Neural progenitor cell (in vitro differentiated cells): ENCODE measurements at regions not wholly inside any gene's neighbourhood (a gene's known extent, or its start where the extent isn't known, plus 50 kb on each side); places are given as distances from the start of the nearest gene placed in this dataset.

ENCODE experiments used
- DNase-seq: peaks from one replicate; pipeline ENCODE4 v3.0.0-alpha.2; 2016; ENCODE audit warnings: low spot score
- H2AFZ ChIP-seq: fragments of 200-600 bp; sonication (generic); replicated peaks from 2 replicates; pipeline ENCODE4 v1.6.1; 2016; ENCODE audit warnings: antibody characterized with exemption
- H3F3A ChIP-seq: fragments of 200-600 bp; sonication (generic); 2 replicates; pipeline ENCODE4 v1.6.1; 2016; ENCODE audit warnings: antibody characterized with exemption, low read depth
- H3K27ac ChIP-seq: fragments of 200-600 bp; sonication (generic); 2 replicates; pipeline ENCODE4 v1.5.1; 2016; ENCODE audit warnings: mild to moderate bottlenecking
- H3K27me3 ChIP-seq: fragments of 200-600 bp; sonication (generic); 2 replicates; pipeline ENCODE4 v1.6.1; 2016; ENCODE audit warnings: mild to moderate bottlenecking, moderate library complexity
- H3K36me3 ChIP-seq: fragments of 200-600 bp; sonication (generic); 2 replicates; pipeline ENCODE4 v1.5.1; 2016
- H3K4me1 ChIP-seq: fragments of 200-600 bp; sonication (generic); 2 replicates; pipeline ENCODE4 v1.6.1; 2016; ENCODE audit warnings: mixed run types
- H3K4me2 ChIP-seq: fragments of 200-600 bp; sonication (generic); 2 replicates; pipeline ENCODE4 v1.6.1; 2016
- H3K4me3 ChIP-seq: fragments of 200-600 bp; sonication (generic); 2 replicates; pipeline ENCODE4 v1.5.1; 2016
- H3K79me2 ChIP-seq: fragments of 200-600 bp; sonication (generic); 2 replicates; pipeline ENCODE4 v1.6.1; 2016; ENCODE audit warnings: low read depth
- H3K9ac ChIP-seq: fragments of 200-600 bp; sonication (generic); 2 replicates; pipeline ENCODE4 v1.6.1; 2016
- H3K9me3 ChIP-seq: fragments of 200-600 bp; sonication (generic); 2 replicates; pipeline ENCODE4 v1.5.1; 2016; ENCODE audit warnings: low read depth
- H4K20me1 ChIP-seq: fragments of 200-600 bp; sonication (generic); 2 replicates; pipeline ENCODE4 v1.6.1; 2016; ENCODE audit warnings: low read depth
- H3K27ac Mint-ChIP-seq: 3 replicates; pipeline ENCODE4 v1.8.0; 2021; ENCODE audit warnings: mixed read lengths
- H3K27me3 Mint-ChIP-seq: 2 replicates; pipeline ENCODE4 v1.8.0; 2022; ENCODE audit warnings: low read depth, mild to moderate bottlenecking, inconsistent platforms, moderate library complexity, mixed read lengths; ENCODE audit not compliant: insufficient read depth
- H3K36me3 Mint-ChIP-seq: 3 replicates; pipeline ENCODE4 v1.8.0; 2021; ENCODE audit warnings: mixed read lengths
- H3K4me1 Mint-ChIP-seq: 3 replicates; pipeline ENCODE4 v1.8.0; 2021; ENCODE audit warnings: mixed read lengths
- H3K4me3 Mint-ChIP-seq: 3 replicates; pipeline ENCODE4 v1.8.0; 2021; ENCODE audit warnings: mild to moderate bottlenecking, moderate library complexity, mixed read lengths
- H3K9me3 Mint-ChIP-seq: 3 replicates; pipeline ENCODE4 v1.8.0; 2020; ENCODE audit warnings: mixed read lengths
- EZH2 ChIP-seq: fragments of 200-600 bp; sonication (generic); IDR thresholded peaks from 2 replicates; pipeline ENCODE4 v1.6.1; 2017; ENCODE audit warnings: antibody characterized with exemption, mild to moderate bottlenecking, moderate library complexity
- EZH2phosphoT487 ChIP-seq: fragments of 200-600 bp; sonication (generic); IDR thresholded peaks from 2 replicates; pipeline ENCODE4 v1.6.1; 2017; ENCODE audit warnings: antibody characterized with exemption
- TF ChIP-seq, protein P1 (sequence below): fragments of 200-600 bp; sonication (generic); IDR thresholded peaks from 2 replicates; pipeline ENCODE4 v1.5.1; 2017; ENCODE audit warnings: antibody characterized with exemption, mild to moderate bottlenecking

DNA sequence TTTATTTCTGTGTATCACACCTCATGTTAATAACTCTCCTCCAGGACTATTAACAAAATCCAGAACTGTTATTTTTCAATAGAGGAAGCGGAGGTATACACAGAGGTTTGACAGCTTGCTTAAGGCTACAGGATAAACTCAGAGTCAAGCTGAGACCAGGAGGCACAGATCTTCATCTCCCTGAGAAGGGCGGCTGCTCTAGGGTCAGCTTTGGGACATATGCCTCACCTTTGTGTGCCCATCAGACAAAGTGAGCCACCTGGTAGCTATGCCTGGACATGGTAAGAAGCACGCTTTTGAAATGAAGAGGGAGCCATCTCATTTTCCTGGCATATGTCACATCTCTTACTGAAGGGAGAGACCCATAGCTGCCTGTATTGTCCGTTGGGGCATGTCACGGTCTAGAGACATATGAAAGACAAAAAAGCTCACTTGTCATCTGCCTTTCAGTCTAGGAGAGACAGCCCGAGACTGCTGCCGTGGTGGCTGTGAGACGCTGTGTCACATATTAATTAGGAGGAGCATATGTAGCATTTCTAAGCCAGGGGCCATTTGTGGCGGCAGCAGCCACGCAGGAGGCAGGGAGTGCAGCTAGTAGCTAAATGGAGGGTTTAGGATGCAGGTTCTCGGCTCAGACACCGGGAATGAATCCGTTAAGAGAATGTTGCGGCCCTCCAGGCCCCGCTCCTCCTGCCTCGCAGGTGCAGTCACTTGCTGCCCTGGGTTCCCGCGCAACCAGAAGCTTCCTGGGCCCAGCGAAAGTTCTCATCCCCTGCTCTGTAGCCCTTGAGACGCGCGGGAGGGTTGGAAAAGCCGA is 161.3 kb upstream of the C1orf21 start:
- H3K4me2 ChIP-seq, result no peak overlapping the region
- no peak for DNase-seq
- Mint-ChIP-seq H3K4me3 (no peak overlapping the region), H3K27ac (peak overlapping the region; percentile 60), H3K27me3 (peaks cover 10% of the 10 kb centered on the region), H3K4me1 (peaks cover 5% of the 10 kb centered on the region), H3K36me3 (no peaks in the 10 kb centered on the region), H3K9me3 (peaks cover 5% of the 10 kb centered on the region)
- TF ChIP-seq EZH2 (no peak), EZH2phosphoT487 (no peak)
- TF ChIP-seq, protein P1, sequence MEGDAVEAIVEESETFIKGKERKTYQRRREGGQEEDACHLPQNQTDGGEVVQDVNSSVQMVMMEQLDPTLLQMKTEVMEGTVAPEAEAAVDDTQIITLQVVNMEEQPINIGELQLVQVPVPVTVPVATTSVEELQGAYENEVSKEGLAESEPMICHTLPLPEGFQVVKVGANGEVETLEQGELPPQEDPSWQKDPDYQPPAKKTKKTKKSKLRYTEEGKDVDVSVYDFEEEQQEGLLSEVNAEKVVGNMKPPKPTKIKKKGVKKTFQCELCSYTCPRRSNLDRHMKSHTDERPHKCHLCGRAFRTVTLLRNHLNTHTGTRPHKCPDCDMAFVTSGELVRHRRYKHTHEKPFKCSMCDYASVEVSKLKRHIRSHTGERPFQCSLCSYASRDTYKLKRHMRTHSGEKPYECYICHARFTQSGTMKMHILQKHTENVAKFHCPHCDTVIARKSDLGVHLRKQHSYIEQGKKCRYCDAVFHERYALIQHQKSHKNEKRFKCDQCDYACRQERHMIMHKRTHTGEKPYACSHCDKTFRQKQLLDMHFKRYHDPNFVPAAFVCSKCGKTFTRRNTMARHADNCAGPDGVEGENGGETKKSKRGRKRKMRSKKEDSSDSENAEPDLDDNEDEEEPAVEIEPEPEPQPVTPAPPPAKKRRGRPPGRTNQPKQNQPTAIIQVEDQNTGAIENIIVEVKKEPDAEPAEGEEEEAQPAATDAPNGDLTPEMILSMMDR, result no peak
- no peak overlapping the region for H3K27ac ChIP-seq
- H4K20me1 ChIP-seq, result no peaks in the 10 kb centered on the region
- no peaks in the 10 kb centered on the region for H3K36me3 ChIP-seq
- no peaks in the 10 kb centered on the region for H3F3A ChIP-seq
- no peaks in the 10 kb centered on the region for H3K79me2 ChIP-seq
- no peak overlapping the region for H2AFZ ChIP-seq
- H3K4me3 ChIP-seq, result no peak overlapping the region
- H3K27me3 ChIP-seq, result peaks cover 22% of the 10 kb centered on the region
- no peaks in the 10 kb centered on the region for H3K4me1 ChIP-seq
- no peaks in the 10 kb centered on the region for H3K9me3 ChIP-seq
- H3K9ac ChIP-seq, result no peak overlapping the region

DNA sequence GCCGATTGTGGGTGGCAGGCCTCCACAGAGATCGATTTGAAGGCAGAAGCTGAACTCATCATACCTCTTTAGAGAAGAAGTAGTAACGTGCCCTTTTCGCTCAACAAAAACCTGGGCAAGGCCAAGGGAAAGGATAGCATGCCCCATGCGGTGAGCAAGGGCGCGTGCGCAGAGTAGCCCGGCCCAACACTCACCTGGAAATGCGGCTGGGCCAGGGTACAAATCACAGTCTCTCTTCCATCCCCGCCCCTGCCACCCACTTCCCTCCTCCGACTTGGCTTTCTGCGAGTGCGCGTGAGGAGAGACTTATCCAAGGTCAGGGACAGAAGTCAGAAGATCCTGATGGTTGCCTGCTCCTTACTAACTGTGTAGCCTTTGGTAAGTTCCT is 160.7 kb upstream of the C1orf21 start:
- H2AFZ ChIP-seq, result no peak overlapping the region
- peaks cover 22% of the 10 kb centered on the region for H3K27me3 ChIP-seq
- no peaks in the 10 kb centered on the region for H3F3A ChIP-seq
- Mint-ChIP-seq H3K27me3 (peaks cover 10% of the 10 kb centered on the region), H3K27ac (no peak overlapping the region), H3K4me1 (peaks cover 5% of the 10 kb centered on the region), H3K36me3 (no peaks in the 10 kb centered on the region), H3K9me3 (peaks cover 5% of the 10 kb centered on the region), H3K4me3 (no peak overlapping the region)
- H3K27ac ChIP-seq, result no peak overlapping the region
- no peaks in the 10 kb centered on the region for H4K20me1 ChIP-seq
- no peaks in the 10 kb centered on the region for H3K36me3 ChIP-seq
- no peak overlapping the region for H3K9ac ChIP-seq
- no peak for TF ChIP-seq EZH2phosphoT487
- TF ChIP-seq, protein P1, result no peak
- no peak for DNase-seq
- H3K4me1 ChIP-seq, result no peaks in the 10 kb centered on the region
- no peak overlapping the region for H3K4me2 ChIP-seq
- no peak overlapping the region for H3K4me3 ChIP-seq
- no peaks in the 10 kb centered on the region for H3K79me2 ChIP-seq
- H3K9me3 ChIP-seq, result no peaks in the 10 kb centered on the region

DNA sequence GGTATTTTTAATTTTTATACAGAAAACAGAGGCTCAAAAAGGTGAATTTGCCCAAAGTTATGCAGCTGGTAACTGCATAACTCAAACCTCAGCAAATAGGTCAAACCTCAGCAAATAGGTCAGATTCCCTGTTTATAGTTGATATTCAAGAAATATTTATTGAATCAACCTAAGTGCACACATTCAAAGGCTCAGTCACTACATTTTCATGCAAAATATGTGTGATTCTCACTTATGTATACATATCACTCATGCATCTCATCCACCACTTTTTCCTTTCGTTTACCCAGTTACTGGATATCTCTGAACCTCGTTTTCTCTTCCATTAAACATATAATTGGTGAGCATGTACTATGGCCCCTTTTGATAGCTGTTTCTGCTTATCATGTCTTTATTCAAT is 158.3 kb upstream of the C1orf21 start:
- Mint-ChIP-seq H3K27me3 (peaks cover 5% of the 10 kb centered on the region), H3K27ac (no peak overlapping the region), H3K9me3 (no peaks in the 10 kb centered on the region), H3K4me1 (peaks cover 5% of the 10 kb centered on the region), H3K36me3 (no peaks in the 10 kb centered on the region), H3K4me3 (no peak overlapping the region)
- no peak for TF ChIP-seq EZH2phosphoT487
- TF ChIP-seq, protein P1, result no peak
- no peak for DNase-seq
- Histone ChIP-seq H3K36me3 (no peaks in the 10 kb centered on the region), H3K4me3 (no peak overlapping the region), H3K4me2 (no peak overlapping the region), H4K20me1 (no peaks in the 10 kb centered on the region), H3K27ac (no peak overlapping the region), H3K9me3 (no peaks in the 10 kb centered on the region), H3K4me1 (no peaks in the 10 kb centered on the region), H3F3A (no peaks in the 10 kb centered on the region), H2AFZ (no peak overlapping the region), H3K79me2 (no peaks in the 10 kb centered on the region), H3K27me3 (peaks cover 14% of the 10 kb centered on the region), H3K9ac (no peak overlapping the region)
